ENCODE measurements at regions not wholly inside any gene's neighbourhood (a gene's known extent, or its start where the extent isn't known, plus 50 kb on each side); places are given as distances from the start of the nearest gene placed in this dataset.
A peak's percentile ranks its signal among the peaks of the same experiment; 100 is the strongest.

DNA sequence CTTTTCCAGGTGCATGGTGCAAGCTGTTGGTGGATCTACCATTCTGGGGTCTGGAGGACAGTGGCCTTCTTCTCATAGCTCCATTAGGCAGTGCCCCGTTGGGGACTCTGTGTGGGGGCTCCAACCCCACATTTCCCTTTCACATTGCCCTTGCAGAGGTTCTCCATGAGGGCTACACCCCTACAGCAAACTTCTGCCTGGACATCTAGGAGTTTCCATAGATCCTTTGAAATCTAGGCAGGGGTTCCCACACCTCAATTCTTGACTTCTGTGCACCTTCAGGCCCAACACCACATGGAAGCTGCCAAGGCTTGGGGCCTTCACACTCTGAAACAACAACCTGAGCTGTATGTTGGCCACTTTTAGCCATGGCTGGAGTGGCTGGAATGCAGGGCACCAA, 282.8 kb upstream of the SASH1 start:
- Histone ChIP-seq H3K9me3 (0 out of 2 replicates have a peak, but pooled peaks cover 2% of the 10 kb centered on the region), H3K4me3 (ENCODE audit: low read depth, low read length) (no peak overlapping the region), H3K27me3 (no peaks in the 10 kb centered on the region), H3K4me1 (peaks cover 6% of the 10 kb centered on the region), H3K36me3 (no peaks in the 10 kb centered on the region)
- TF ChIP-seq, protein P1, sequence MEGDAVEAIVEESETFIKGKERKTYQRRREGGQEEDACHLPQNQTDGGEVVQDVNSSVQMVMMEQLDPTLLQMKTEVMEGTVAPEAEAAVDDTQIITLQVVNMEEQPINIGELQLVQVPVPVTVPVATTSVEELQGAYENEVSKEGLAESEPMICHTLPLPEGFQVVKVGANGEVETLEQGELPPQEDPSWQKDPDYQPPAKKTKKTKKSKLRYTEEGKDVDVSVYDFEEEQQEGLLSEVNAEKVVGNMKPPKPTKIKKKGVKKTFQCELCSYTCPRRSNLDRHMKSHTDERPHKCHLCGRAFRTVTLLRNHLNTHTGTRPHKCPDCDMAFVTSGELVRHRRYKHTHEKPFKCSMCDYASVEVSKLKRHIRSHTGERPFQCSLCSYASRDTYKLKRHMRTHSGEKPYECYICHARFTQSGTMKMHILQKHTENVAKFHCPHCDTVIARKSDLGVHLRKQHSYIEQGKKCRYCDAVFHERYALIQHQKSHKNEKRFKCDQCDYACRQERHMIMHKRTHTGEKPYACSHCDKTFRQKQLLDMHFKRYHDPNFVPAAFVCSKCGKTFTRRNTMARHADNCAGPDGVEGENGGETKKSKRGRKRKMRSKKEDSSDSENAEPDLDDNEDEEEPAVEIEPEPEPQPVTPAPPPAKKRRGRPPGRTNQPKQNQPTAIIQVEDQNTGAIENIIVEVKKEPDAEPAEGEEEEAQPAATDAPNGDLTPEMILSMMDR (IDR thresholded peaks at IDR 0.05; ENCODE audit: low read depth, low read length) = no peak
- no peak for DNase-seq

DNA sequence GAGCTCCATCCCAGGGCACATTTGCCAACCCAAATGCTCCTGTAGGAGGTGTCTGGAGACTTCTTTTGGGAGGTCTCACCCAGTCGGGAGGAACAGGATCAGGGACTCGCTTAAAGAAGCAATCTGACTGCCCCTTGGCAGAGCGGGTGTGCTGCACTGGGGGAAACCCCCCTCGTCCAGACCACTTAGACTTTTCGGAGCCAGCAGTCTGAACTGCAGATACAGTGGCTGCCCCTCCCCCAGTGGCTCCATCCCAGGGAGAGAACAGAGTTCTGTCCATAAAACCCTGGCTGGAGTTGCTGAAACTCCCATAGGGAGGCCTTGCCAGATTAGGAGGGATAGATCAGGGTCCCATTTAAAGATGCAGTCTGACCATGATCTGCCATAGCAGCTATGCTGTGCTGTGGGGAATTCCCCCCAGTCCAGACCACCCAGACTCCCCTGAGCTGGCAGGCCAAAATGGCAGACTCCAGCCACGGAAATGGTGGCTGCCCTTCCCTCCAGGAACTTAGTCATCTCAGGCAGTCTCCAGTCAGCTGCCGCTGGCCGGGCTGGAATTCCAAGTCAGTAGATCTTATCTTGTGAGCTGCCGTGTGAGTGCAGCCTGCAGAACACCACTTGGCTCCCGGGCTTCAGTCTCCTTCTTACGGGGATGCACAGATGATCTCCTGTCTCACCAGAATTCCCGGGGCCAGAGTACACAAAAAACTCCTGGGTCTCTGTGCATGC, 278.1 kb upstream of the SASH1 start:
- peak; percentile 76 for DNase-seq

DNA sequence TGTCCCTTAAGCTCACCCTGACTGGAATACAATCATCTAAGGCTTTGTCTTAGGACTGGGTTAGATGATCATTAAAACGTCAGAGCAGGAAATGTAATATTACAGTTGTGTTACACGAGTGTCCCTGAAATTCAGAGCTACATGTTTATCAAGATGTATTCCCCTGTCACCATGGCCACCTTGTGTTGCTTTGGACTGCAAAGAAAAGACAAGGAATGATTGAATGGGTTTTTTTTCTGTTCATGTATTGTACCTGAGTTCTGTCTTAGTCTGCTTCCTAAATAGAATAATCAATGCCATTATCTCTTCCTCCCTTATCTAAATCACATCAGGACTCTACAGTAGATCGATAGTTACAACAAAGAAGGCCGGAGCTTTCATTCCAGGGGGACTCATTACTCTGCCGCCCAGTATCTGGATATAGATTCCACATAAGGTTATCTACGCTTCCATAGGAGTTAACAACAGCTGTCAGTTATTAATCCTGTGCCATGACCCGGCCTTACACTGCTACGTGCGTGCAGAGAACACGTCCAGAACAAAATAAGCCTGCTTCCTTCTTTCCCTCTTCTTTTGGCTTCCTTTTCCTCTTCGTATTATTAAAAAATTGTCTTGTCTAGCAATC, 274.1 kb upstream of the SASH1 start:
- no peaks in the 10 kb centered on the region for H3K27me3 ChIP-seq
- peak; percentile 12 for DNase-seq
- TF ChIP-seq, protein P1 (IDR thresholded peaks at IDR 0.05; ENCODE audit: low read depth, low read length) = no peak
- H3K9me3 ChIP-seq = no peaks in the 10 kb centered on the region
- H3K36me3 ChIP-seq = no peaks in the 10 kb centered on the region
- H3K4me1 ChIP-seq = peaks cover 18% of the 10 kb centered on the region
- H3K4me3 ChIP-seq (ENCODE audit: low read depth, low read length) = peak overlapping the region; percentile 4; the same call in 1 of the 2 replicates

More for the DNA sequence above, 278.1 kb upstream of the SASH1 start:
- Histone ChIP-seq H3K27me3 (no peaks in the 10 kb centered on the region), H3K4me1 (peaks cover 18% of the 10 kb centered on the region), H3K4me3 (ENCODE audit: low read depth, low read length) (peak overlapping the region; percentile 28), H3K9me3 (no peaks in the 10 kb centered on the region), H3K36me3 (no peaks in the 10 kb centered on the region)
- TF ChIP-seq, protein P1 (IDR thresholded peaks at IDR 0.05; ENCODE audit: low read depth, low read length) = no peak

DNA sequence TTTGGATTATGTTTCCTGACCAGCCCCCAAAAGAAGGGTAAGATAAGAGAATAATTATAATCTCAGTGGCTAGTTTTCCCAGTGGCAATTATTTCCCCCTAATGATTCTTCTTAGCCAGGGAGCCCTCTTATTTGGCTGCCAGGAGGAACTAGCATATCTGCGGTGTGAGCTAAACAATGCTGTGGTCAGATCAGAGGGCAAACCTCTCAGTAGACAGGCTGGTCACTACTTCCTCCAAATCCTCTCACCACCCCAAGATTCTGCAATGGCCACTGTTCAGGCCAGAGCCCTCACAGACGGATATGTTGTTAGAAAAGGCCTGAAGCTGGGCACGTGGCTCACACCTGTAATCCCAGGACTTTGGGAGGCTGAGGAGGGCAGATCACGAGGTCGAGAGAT, 273.4 kb upstream of the SASH1 start:
- no peaks in the 10 kb centered on the region for H3K36me3 ChIP-seq
- no peak for DNase-seq
- H3K9me3 ChIP-seq = no peaks in the 10 kb centered on the region
- H3K4me3 ChIP-seq (ENCODE audit: low read depth, low read length) = no peak overlapping the region
- no peaks in the 10 kb centered on the region for H3K27me3 ChIP-seq
- H3K4me1 ChIP-seq = peaks cover 17% of the 10 kb centered on the region
- TF ChIP-seq, protein P1 (IDR thresholded peaks at IDR 0.05; ENCODE audit: low read depth, low read length) = no peak

DNA sequence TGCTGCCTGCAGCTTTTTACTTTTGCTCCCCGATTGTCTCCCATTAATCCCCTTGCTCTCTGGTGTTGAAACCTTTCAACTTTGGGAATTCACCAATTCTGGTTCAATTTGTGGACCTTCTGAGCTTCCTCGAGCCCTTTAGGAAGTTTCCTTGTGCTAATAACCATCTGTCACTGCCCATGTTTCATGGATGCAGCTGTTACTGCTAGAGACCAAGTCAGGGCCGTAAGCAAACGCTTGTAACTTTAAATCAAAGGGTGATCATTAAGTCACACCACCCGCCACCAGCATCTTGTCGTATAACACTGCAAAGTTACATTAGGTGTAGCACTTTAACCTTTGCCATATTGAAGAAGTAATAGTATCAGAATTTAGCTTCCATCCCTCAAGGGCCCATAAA, 268.3 kb upstream of the SASH1 start:
- H3K4me1 ChIP-seq = no peaks in the 10 kb centered on the region
- no peaks in the 10 kb centered on the region for H3K27me3 ChIP-seq
- TF ChIP-seq, protein P1 (IDR thresholded peaks at IDR 0.05; ENCODE audit: low read depth, low read length) = no peak
- no peaks in the 10 kb centered on the region for H3K36me3 ChIP-seq
- H3K9me3 ChIP-seq = no peaks in the 10 kb centered on the region
- H3K4me3 ChIP-seq (ENCODE audit: low read depth, low read length) = no peak overlapping the region
- DNase-seq = no peak

DNA sequence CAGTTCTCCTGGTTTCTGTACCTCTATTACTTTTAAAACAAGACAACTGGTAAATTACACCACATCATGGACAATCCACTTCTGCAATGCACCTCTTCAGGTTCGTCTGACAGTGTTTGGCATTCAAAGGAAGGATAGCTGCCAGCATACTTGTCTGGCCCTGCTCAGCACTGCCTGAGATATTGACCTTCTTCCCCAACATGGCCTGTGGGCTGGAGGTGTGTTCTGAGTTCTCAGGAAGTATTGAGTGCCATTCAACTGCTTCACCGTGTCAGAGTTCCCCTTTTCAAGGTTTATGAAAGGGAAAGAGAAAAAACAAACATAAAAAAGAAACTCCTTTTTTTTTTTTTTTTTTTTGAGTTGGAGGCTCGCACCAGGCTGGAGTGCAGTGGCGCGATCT, 267.9 kb upstream of the SASH1 start:
- Histone ChIP-seq H3K4me3 (ENCODE audit: low read depth, low read length) (no peak overlapping the region), H3K4me1 (no peaks in the 10 kb centered on the region), H3K9me3 (no peaks in the 10 kb centered on the region), H3K27me3 (no peaks in the 10 kb centered on the region), H3K36me3 (no peaks in the 10 kb centered on the region)
- TF ChIP-seq, protein P1 (IDR thresholded peaks at IDR 0.05; ENCODE audit: low read depth, low read length) = no peak
- DNase-seq = no peak

Data from BE2C (cell line).